GM12878 (cell line): ENCODE measurements at regions not wholly inside any gene's neighbourhood (a gene's known extent, or its start where the extent isn't known, plus 50 kb on each side); places are given as distances from the start of the nearest gene placed in this dataset.

Experiments used
- CBFB ChIP-seq: IDR thresholded peaks from 2 replicates; pipeline ENCODE4 v1.6.1; 2016; ENCODE audit warnings: antibody characterized with exemption, low read depth
- CEBPB ChIP-seq, 2 experiments: fragments of 150-350 bp in 1 of 2; IDR thresholded peaks; 2 replicates each; pipeline ENCODE4 v1.6.1; 2012 to 2014; ENCODE audit warnings: low read depth in 2 of 2, low read length in 2 of 2, borderline replicate concordance in 1 of 2, inconsistent platforms in 1 of 2
- ELK1 ChIP-seq: IDR thresholded peaks from 2 replicates; pipeline ENCODE4 v1.6.1; 2012; ENCODE audit warnings: low read depth, low read length, improper control_type of control experiment
- RB1 ChIP-seq: fragments of 450-650 bp; formaldehyde crosslinking; IDR thresholded peaks from 2 replicates; pipeline ENCODE4 v1.6.1; 2017; ENCODE audit warnings: mild to moderate bottlenecking, borderline replicate concordance
- TCF7 ChIP-seq: IDR thresholded peaks from 2 replicates; pipeline ENCODE4 v1.6.1; 2014; ENCODE audit warnings: antibody characterized with exemption, borderline replicate concordance

GRCh38 chr14:53328841-53329240 is 175.7 kb upstream of the DDHD1 start:
- no peak for TF ChIP-seq CBFB
- TF ChIP-seq CEBPB (IDR thresholded peaks at IDR 0.05; ENCODE audit: borderline replicate concordance in 1 of 2, low read depth in 2 of 2, low read length in 2 of 2), result no peak
- TF ChIP-seq ELK1, result no peak
- TF ChIP-seq TCF7, result no peak
- no peak for TF ChIP-seq RB1
